ENCODE measurements at regions not wholly inside any gene's neighbourhood (a gene's known extent, or its start where the extent isn't known, plus 50 kb on each side); places are given as distances from the start of the nearest gene placed in this dataset.
"Not testable (repeated sequence)": the region's sequence is repeated elsewhere in the genome, so short reads cannot be mapped to it uniquely, and the experiment has no call there.

DNA sequence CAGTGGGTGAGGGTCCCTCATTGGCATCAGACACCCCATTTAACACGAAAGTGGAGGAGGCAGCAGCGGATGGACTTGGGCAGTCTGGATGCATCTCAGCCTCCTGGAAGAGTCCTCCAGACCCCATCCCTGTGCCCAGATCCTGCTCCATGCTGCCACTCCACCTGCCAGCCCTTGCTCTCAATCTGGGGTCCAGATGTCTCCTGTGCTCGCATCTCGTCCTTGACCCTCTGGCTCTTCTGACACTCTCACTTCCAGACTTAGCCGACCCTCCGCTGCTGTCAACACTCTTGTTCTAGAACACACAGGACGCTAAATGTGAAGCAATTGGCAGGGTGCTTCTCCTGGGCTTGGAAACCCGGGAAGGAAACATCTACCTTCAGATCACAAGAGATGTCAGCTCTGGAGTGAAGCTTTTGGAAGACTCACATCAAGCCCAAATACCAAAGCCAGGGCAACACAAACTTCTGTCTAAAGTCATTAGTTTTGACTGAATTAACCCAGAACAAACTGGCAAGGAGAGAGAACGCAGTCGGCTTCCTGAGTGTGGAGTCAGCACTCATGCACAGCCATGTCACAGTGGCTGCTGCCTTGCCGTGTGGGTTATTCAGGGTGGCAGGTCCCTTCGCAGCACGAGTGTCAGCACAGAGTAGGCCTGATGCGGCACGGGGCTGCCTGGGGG lies 379.1 kb downstream of the TCERG1L start:
- no peak for DNase-seq (ENCODE audit: low spot score)

DNA sequence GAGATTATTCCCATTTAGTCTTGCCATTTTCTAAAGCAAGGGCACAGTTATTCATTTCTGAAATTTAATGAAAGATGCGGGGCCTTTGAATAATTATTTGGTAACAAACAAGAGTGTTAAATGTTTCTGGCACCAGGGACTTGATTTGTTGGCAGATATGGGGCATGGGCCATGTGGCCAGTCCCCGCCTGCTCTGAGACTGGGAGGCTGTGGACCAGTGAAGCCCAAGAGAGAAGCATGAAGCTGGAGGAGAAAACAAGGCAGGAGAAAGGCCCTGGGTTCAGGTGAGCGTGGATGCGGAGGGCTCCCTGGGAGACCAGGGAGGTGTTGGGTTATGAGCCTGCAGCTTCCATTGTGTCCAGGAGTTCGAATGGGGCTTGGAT lies 378.5 kb downstream of the TCERG1L start:
- DNase-seq (ENCODE audit: low spot score): no peak

DNA sequence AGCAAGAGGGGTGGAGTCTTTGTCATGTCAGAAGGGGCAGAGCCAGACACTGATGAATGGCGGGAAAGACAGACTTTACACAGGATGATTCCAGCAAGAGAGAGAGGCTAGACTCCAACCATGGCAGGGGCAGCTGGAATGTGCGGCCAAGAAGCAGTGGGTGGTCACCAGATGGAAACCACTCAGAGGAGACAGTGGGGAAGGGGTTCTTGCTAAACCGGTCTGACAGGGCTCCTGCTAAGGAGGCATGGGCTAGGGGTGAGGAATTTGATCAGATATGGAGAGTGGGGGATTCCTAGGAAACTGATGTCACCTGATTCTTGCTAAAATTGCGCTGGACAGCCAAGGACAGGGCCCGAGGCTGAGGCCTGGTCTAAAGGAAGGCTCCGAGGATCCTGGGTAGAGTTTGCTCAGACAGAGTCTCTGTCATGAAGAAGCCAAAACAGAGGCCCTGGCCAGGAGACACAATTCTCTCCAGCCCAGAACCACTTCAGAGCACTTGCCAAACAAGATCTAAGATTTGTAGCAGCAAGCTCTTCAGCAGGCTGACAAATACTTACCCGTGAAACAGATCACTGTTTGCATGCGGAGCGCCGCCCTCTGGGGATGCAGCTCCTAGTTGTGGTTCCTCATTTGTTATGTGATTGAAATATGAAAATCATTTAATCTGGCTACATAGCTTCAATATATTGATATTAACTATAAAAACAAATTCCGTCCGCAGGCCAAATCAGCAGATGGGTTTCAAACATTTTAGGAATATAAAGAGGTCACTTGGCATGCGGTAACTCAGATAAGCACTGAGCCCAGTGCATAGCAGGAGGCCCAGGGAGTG lies 377.0 kb downstream of the TCERG1L start:
- DNase-seq (ENCODE audit: low spot score): peak; percentile 15

DNA sequence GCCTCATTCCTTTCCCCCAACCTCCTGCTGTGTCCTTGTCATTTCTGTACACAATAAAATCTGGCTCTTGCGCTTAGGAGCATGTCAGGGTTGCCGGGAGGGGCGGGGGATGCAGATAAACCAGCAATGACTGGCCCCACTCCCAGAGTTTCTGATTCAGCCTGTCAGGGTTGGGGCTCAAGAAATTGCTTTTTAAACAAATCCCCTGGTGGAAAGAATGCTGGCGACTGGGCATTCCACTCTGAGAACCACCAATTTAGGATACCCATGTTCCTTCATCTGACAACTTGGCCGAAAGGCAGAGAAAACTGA lies 376.4 kb downstream of the TCERG1L start:
- DNase-seq (ENCODE audit: low spot score): peak; percentile 52

DNA sequence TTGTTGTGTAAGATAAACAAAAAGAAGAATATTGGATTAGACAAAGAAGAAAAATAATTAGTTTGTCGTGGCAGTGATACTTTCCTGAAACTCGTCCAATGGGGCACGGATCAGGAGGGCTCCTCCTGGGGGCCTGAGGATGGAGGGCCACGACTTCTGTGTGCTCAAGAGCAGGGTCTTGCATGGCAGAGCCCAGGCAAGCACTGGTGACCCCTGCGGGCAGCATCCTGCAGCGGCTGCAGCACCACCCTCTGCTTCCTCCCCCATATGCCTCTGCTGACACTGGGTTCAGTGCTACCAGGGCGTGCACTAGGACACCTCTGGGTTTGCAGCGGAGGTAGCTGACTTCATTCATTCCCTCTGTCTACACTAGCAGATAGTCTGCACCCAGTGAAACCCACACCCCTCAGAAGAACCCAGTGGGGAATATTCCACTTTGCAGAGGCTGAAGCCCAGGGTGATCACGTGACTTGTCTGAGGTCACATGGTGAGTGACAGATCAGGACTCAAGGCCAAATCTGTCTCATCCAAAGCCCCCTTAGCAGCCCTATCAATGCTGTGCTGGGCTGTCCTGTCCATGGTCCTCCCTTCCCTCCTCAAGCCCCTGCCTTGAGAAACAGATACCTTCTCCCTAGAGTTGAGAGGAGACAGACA lies 375.5 kb downstream of the TCERG1L start:
- no peak for DNase-seq (ENCODE audit: low spot score)

DNA sequence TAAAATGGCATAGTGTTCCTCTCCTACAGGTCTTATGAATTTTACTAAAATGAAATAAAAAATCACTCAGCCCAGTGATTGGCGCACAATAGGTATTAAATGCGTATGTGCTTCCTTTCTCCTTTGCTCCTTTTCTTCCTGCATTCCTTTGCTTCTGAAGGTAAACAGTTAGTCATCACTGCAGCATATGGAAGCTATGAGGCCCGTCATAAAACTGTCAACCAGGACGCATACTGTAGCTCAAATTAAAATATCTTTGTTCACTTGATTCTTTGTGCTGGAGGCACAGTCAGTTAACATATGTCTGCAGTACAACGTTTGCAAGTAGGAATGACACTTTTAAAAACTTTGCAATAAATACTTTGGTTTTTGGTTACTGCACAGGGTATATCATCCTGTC lies 374.7 kb downstream of the TCERG1L start:
- peak; percentile 41 for DNase-seq (ENCODE audit: low spot score)

DNA sequence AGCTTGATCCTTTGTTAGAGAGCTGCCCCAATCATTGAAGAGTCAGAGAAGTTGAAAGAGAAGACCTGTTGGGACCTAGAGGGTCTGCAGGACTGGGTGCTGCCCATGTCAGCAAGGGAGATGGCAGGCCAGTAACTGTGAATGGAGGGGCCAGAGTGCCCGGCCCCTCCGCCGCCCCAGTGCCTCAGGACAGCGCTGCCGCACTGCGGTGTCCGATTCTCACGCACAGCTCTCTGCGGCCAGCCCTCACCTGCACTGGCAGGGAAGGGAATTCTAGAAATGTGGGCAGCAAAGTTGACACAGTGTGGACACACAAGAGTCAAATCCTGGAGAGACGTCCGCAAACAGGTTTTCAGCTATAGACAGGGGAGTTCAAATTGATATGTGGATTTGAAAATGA lies 373.5 kb downstream of the TCERG1L start:
- DNase-seq (ENCODE audit: low spot score): no peak

DNA sequence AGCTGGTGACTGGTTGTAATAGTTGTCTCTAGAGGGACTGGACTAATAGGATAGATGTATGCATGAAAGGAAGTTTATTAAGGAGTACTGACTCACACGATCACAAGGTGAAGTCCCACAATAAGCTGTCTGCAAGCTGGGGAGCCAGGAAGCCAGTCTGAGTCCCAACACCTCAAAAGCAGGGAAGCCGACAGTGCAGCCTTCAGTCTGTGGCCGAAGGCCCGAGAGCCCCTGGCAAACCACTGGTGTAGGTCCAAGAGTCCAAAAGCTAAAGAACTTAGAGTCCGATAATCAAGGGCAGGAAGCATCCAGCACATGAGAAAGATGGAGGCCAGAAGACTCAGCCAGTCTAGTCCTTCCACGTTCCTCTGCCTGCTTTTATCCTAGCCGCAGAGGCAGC lies 372.6 kb downstream of the TCERG1L start:
- DNase-seq (ENCODE audit: low spot score): not testable (repeated sequence)

DNA sequence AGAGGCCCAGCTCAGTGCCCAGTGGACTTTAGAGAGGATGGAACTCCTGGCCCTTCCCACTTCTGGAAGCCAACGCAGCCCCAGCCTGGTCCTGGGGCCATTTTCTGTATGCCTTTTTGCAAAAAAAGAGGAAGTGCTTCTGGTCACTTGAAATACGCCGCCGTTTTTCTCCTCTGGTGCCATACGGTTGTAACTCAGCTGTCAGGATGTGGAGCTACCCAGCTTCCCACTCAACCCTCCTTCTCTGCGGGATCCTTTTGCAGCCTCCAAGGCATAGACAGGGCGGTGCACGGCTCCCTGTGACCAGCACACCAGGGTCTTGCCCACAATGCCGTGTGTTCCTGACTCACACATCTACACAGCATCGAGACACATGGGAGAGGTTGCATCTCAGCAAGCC lies 369.6 kb downstream of the TCERG1L start:
- no peak for DNase-seq (ENCODE audit: low spot score)

DNA sequence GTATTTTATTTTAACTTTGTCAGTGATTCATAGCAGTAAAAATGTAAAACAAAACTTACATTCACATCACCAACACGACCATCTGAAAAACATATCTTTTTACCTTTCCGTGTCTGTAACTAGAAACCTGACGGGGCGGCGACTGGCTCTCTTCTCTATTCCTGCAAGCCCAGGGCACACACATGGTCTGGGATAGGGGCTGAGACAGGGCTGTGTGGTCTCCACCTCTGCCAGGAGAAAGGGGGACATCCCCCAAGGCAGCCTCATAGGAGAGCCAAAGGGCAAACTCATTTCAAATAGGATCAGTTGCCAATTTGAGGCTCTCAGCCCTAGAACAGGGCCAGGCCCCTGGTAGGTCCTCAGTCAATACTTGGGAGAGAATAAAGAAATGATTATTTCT lies 359.4 kb downstream of the TCERG1L start:
- no peak for DNase-seq (ENCODE audit: low spot score)

DNA sequence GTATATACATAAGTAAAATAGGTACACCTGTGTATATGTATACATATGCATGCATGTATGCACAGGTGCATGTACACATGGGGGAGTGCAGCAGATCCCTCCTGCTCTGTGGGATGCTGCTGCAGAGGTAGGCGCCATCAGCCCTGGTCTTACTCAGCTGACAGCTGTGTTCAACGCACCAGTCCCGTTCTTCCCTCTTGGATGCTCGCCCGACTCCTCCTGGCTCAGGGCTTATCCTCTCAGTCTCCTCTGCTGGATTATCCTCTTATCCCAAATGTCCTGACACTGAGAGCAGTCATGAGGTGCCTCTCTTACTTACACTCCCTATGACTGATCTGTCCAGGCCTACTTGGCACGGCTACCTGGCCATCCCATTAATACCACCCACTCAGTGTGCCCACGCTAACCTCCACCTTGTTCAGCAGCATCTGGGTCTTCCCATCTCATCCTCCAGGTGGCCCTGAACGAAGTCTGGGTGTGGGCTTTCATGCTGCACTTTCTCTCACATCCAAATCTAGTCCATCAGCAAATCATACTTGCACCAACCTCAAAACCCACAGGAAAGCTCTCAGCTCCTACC lies 357.1 kb downstream of the TCERG1L start:
- DNase-seq (ENCODE audit: low spot score): no peak

DNA sequence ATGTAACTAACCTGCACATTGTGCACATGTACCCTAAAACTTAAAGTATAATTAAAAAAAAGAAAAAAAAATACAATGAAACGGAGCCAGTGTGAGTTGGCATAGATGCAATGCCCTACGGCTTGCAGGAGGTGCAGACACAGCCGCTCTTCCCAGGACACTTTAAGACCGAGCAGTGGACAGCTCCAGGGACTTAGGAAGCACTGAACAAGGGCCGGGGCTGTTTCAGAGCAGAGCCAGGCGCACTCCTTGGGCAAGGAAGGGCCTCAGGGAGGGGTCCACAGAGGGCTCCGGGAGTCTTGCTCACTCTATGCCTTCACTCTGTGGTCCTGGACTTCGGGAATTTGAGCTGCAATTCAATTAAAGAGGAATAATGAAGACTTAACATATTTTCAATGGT lies 355.3 kb downstream of the TCERG1L start:
- no peak for DNase-seq (ENCODE audit: low spot score)

DNA sequence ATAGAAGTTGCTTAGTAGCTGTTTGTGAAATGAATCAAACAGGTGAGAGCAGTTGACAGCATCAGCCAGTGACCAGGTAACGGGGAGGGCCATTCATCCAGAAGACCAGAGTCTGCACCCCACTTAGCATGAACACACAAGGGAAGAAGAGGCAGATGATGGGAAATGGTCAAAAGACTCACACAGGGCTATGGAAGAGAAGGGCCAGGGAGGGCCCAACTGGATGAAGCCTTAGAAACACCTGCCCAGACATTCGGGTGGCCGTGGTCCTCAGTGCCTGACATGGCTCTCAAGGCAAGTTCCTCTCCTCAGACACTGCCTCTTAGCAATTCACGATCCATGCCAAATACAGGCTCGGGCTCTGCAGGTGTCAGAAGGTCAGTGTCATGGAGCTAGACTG lies 354.1 kb downstream of the TCERG1L start:
- no peak for DNase-seq (ENCODE audit: low spot score)

DNA sequence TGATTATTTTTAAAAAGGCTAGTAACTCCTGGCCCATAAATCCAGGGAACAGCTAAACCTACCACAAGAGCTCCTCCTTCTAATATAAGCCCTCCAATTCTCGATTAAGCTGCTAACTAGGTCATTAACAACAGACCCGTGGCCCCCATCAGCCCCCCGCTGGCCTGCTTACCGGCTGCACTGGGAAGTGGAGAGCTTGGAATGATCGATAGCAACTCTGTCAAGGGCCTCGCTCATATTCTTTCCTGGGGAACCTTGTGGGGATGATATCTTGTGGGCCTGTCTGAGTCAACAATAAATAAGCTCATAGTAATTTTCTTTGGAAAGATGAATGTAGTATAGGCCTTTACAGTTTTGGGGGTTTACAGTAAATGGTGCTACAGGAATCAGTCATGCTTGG lies 353.5 kb downstream of the TCERG1L start:
- DNase-seq (ENCODE audit: low spot score): no peak

DNA sequence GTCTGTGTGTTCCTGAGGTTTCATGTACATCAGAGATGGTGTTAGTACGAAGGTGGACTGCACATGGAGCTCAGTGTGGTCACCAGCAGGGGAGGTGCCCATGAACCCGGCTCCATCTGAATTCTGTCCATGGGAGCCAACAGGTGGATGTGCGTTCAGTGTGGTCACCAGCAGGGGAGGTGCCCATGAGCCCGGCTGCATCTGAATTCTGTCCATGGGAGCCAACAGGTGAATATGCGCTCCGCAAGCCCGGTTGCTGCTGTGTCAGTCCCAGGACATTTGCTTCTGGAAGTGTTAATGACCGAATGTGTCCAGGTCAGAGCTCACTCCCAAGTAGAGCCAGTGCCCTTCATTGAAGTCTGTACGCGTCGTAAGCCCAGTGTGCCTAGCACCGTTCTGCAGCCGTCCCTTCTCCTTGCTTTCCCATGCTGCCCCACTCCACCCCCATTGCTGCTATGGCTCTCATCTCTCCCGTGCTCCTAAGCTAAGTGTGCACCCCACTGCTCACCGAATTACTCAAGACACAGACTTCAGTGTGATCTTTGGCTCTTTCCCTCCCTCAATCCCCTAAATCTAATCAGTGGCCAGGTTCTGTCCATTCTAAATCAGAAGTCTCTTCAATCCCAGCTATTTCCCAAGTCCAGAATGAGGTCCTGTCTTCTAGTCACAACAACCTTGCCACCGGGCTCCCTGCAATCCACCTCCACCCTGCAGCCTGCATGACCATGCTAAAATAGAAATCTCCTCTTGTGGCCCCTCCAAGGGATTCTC lies 352.4 kb downstream of the TCERG1L start:
- DNase-seq (ENCODE audit: low spot score): no peak

DNA sequence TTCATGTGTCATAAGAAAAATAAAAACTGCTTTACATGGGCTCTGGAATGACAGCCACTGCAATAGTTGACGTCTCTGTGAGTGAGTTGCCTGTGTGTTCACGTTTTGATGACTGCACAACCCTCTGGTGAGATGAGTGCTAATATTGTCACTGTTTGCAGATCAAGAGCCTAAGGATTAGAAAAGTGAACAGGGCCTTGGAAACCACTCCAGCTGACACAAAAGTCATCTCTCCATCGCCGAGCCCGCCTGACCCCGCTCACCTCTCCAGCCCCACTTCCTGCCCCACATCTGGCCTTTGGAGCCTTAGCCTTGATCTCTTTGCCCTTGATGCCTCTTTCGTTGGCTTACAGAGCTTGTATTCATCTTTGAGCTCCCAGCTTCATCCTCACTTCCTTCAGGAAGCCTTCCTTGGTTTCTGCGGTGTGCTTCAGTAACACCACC lies 351.7 kb downstream of the TCERG1L start:
- DNase-seq (ENCODE audit: low spot score): no peak

DNA sequence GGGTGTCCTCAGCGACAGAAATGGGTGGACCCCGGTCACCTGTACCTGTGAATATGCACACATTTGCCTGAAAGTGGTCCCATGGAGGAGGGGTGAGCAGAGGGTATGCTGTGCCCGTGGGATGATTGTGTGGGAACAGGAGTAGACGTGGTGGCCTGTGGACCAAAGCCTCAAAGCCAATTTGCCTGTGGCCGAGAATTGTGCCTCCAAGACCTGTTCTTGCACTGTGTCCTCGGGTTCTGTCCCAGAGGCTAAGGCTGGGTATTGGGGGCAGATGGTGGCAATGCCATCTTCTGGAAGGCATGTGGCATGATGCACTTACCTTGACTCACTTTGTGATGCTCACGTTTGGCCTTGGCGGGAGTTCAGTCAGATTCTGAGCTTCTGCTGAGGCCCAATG lies 351.0 kb downstream of the TCERG1L start:
- no peak for DNase-seq (ENCODE audit: low spot score)

DNA sequence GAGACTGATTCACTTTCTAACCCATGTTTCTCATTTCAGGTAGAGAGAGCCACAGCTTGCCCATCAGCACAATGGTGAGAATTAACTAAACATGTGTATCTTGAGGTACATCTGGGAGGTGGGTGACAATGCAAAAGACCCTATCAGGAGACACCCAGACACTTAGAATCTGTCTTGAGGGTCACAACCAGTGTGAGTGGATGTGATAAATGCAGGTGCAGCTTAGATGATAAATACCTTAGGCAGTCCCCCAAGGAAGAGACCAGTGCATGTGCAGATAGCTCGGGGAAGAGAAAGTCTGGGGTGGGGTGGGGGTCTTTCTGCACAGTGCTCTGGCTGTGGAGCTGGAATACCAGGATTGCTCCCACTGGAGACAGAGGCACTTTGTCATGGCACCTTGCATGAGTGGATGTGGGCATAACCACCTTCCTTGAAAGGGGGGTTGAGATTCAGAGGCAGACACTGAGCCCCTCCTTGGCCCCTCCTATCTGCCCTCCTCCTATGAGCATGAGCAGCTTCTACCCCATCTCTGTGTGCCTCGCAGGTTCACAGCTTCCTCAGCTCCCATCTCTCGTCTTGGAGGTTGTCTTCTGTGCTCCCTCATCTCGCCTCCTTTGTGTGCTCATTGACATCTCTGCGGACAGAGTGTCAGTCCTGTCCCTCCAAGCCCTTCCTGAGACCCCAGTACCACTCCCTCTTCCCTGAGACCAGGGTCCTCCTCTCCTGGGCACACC lies 349.8 kb downstream of the TCERG1L start:
- DNase-seq (ENCODE audit: low spot score): no peak

DNA sequence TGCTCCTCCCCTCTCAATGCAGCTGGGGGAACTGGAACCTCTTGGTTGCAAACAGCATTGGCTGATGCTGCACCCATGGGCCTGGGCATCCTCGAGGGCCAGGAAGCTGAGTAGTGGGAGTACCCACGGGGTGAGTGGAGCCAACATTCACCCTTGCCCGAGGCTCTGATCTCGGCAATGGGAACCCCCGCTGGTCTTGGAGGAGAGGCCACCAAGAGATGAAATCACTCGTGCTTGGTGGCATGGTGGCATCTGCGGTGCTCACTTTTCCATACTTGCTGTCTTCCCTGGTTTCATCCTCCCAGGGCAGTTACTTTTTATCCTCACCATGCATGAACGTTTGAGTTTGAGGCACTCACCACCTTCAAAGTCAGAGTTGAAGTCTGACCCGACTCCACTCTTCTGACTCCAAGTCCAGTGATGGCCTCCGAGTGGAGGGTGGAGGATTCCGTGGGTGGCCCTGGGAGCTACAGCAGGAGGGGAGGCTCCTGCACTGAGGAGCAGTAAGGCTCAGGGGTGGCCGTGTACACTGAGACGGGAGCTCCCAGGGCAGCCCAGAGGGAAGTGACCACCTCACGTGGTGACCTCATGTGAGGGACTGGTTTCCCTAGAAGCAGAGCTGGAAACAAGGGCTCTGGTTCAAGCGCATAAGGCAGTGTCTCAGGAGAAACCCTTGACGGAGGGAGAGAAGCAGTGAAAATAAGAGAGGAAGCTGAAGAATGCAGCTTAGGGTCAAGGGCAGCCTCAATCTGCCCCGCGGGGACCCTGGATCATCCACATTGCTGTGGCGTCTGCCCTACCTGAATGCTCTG lies 349.1 kb downstream of the TCERG1L start:
- no peak for DNase-seq (ENCODE audit: low spot score)

DNA sequence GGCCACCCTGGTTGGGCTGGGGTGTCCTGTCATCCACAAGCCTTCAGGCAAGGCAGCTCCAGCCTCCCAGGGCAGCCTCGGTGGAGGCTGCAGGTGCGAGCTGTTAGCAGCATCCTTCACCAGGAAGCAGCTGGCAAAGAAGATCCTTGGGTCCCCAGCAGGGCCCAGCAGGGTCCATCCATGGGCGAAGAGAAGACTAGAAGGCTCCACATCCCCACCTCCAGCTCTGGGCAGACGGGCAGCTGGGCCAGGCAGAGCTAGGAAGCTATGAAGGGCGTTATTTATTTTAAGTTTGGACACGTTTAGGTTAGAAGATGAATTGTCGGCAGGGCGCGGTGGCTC lies 348.5 kb downstream of the TCERG1L start:
- DNase-seq (ENCODE audit: low spot score): no peak

All from umbilical cord (tissue), 1 donor.